NT2/D1 (cell line): ENCODE measurements at regions not wholly inside any gene's neighbourhood (a gene's known extent, or its start where the extent isn't known, plus 50 kb on each side); places are given as distances from the start of the nearest gene placed in this dataset.
"Not testable (repeated sequence)": the region's sequence is repeated elsewhere in the genome, so short reads cannot be mapped to it uniquely, and the experiment has no call there.

Source experiments
- DNase-seq: peaks from one replicate; pipeline ENCODE4 v3.0.0-alpha.2; 2011; ENCODE audit warnings: low read depth, low spot score
- H3K27me3 ChIP-seq: 2 replicates; pipeline ENCODE4 v1.6.0; 2011; ENCODE audit warnings: mild to moderate bottlenecking; ENCODE audit not compliant: insufficient read length, insufficient read depth
- H3K36me3 ChIP-seq: 2 replicates; pipeline ENCODE4 v1.6.1; 2011; ENCODE audit warnings: mild to moderate bottlenecking, low read length, mixed read lengths; ENCODE audit not compliant: insufficient read depth, insufficient read length
- H3K4me1 ChIP-seq: 2 replicates; pipeline ENCODE4 v1.5.1; 2011; ENCODE audit not compliant: insufficient read depth, insufficient read length
- H3K4me3 ChIP-seq: 2 replicates; pipeline ENCODE4 v1.5.1; 2011; ENCODE audit warnings: low read depth; ENCODE audit not compliant: insufficient read length
- H3K9ac ChIP-seq: 2 replicates; pipeline ENCODE4 v1.6.0; 2011; ENCODE audit warnings: low read depth; ENCODE audit not compliant: insufficient read length
- H3K9me3 ChIP-seq: 2 replicates; pipeline ENCODE4 v1.5.1; 2011; ENCODE audit warnings: mild to moderate bottlenecking, low read length; ENCODE audit not compliant: insufficient read depth

DNA sequence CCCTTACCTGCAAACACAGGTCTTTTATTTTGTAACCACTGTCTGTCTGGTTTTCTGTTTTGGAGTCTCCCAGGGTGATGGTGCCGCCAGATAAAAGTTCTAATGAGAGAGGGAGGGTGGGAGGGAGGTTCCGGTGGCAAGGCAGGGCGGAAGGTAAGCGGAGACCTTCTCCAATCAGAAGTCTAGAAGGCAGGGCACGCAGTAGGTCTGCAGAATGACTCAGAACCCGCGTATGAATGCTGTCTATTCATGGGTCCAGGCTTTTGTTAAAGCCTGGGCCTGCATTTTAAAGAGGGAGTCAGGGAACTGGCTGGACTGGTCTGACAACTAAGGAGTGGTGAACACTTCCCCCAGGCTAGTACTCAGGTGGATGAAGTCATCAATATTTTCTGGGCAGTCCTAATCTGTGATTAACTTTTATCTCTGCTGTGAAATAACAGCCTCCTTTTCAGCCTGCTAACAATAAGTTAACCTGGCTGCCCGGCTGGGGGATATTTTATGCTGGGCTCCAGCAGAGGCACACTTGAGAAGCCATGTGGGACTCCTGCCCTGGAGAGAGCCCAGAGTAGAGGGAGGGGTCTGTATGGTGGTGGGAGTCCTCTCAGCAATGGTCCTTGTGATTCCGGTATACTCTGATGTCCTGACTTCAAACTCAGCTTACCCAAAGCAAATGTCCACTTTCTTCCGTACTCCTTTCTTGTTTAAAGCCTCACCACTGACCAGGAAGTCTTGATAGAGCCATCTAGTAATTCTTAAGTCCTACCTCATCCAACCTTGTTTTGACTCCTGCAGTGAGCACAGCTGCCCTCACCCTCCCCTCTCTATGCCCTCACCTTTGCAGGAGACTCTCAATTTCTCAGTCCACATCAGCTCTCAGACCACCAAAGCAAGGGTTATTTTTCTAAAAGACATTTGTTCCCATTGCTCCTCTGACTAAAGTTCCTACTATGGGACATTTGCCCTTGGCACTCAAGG lies 85.3 kb upstream of the PLGLB2 start:
- not testable (repeated sequence) for H3K4me3 ChIP-seq, H3K9ac ChIP-seq

DNA sequence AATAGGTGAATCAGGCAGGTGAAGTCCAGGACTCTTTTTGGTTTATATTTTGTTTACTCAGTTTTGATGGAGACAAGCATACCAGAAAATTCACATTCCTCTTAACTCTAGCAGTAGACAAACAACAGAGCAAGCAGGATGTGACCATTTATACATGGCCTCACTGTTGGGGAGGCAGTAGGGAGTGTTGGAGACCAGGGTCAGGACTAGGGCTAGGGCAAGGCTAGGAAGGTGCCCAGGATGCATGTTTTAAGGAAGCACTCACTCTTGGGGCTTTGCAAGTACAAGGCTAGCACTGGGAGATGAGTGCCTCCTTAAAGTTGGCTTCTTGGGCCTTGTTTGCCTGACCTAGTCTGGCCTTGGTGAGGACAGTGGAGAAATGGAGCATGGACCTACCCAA lies 84.5 kb upstream of the PLGLB2 start:
- not testable (repeated sequence) for H3K27me3 ChIP-seq, H3K9me3 ChIP-seq, H3K36me3 ChIP-seq, DNase-seq, H3K9ac ChIP-seq, H3K4me3 ChIP-seq, H3K4me1 ChIP-seq

More for the DNA sequence above, 85.3 kb upstream of the PLGLB2 start:
- H3K9me3 ChIP-seq, H3K36me3 ChIP-seq, H3K4me1 ChIP-seq, H3K27me3 ChIP-seq, DNase-seq: not testable (repeated sequence)

DNA sequence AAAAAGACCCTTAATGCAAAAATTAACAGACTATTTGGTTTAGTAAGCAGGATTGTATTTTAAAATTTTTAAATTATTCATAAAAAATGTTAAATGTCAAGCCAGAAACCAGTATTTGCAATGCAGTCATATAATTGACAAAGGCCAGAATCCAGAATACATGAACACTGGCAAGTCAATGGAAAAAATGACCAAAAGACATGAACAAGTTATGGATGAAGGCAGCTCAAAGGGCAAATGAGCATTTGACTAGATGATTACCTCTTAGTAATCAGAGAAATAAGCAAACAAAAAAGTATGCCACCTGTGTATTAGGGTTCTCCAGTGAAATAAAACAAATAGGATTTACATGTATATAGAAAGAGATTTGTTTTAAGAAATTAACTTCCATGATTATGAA lies 80.9 kb upstream of the PLGLB2 start:
- H3K27me3 ChIP-seq, H3K4me1 ChIP-seq, H3K36me3 ChIP-seq, H3K4me3 ChIP-seq, DNase-seq, H3K9me3 ChIP-seq, H3K9ac ChIP-seq: not testable (repeated sequence)

DNA sequence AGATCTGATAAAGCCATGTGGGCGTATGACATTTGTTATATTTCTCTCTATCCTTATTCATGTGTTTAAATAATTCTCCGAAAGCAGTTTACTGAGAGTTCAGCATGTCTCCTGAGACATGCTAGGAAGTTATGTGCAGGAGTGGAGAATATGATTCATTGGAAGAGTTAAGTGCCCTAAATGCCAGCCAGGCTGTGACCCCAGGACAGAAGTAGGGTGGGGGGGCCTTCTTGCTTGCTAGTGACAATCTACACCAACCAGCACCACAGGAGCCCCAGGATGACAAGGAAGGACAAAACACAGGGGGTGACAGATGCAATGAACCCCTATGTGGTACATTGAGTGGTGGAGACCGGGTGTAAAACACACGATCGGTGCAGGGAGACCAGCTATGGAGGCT lies 79.5 kb upstream of the PLGLB2 start:
- H3K36me3 ChIP-seq, H3K27me3 ChIP-seq, DNase-seq, H3K9me3 ChIP-seq, H3K4me1 ChIP-seq, H3K4me3 ChIP-seq, H3K9ac ChIP-seq: not testable (repeated sequence)

DNA sequence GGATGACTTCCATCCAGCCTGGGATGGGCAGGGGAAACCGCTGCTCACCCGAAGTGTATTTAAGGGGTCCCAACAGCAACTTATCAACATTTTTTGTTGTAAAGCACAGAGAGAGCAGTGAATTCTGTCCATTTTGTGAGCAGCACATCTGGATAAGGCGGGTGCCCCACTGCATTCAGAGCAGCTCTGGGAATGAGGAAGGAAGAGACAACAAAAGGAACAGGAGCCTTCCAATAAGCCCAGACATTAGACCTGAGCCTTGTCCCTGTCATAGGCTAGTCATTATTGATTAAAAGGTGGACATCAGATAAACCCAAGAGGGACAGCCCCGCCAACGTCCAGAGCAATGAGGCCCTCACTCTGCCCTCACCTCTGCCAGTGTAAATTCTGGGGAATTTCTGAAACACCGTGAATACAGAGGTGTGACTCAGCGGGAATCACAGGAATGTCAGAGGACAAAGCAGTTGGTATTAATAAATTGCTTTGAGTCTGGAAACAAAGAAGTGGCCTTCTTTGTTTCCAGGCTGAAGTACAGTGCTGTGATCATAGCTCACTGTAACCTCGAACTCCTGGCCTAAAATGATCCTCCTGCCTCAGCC lies 78.2 kb upstream of the PLGLB2 start:
- H3K27me3 ChIP-seq, H3K9ac ChIP-seq, H3K36me3 ChIP-seq, H3K4me3 ChIP-seq, H3K9me3 ChIP-seq, DNase-seq, H3K4me1 ChIP-seq: not testable (repeated sequence)

DNA sequence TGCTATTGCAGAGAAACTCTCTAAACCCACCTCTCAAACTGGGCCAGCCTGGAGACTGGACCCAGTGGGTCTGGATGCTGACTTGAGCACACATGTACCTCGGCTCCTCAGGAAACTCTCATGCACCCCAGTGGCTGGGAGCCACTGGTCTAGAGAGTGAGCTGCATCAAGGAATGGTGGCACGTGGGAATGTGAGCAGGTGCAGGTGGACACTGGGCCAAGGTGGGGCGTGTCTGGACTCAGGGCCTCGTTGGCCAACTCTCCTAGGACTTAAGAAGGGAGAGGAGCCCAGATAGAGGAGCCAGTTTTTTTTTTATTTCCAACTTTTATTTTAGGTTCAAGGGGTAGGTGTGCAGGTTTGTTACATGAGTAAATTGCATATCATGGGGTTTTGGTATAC lies 75.5 kb upstream of the PLGLB2 start:
- H3K4me1 ChIP-seq, H3K9ac ChIP-seq, DNase-seq, H3K36me3 ChIP-seq, H3K4me3 ChIP-seq, H3K27me3 ChIP-seq, H3K9me3 ChIP-seq: not testable (repeated sequence)

DNA sequence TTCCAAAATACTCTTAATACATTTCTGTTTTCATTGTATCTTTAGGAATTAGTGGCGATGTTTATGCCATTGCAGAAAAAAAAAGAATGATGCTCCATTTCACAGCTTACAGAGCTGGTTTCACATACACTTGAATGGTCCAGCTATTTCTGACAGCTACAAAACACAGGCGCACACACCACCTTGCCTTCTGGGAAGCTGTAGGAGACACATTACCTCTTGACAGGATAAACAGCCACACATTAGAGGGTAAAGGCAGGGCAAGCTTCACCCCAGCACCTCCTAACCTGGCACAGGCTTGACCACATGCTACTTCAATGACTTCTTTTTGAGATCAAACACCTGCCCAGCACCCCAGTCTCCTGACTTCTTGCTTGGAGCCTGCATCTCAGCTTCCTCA lies 73.2 kb upstream of the PLGLB2 start:
- H3K4me1 ChIP-seq, DNase-seq, H3K4me3 ChIP-seq, H3K27me3 ChIP-seq, H3K9ac ChIP-seq, H3K36me3 ChIP-seq, H3K9me3 ChIP-seq: not testable (repeated sequence)

DNA sequence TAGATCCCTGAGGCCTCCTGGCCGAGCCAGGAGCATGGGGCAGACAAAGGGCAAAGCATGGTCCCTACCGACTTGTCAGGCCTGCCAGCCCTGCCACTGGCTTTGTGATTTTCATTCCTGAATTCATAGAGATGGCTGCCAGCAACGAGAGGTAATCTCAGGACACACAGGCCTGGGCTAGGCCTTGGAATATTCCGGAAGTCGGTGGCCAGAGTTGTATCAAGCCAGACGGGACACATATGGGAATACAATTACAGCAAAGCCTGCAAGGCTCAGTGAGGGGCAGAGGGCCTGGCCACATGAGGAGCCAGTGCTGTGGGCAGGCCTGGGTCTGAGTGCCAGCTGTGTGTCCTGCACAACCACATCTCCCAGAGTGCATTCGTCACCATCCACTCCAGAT lies 72.4 kb upstream of the PLGLB2 start:
- not testable (repeated sequence) for H3K9me3 ChIP-seq, H3K36me3 ChIP-seq, H3K4me1 ChIP-seq, H3K9ac ChIP-seq, H3K27me3 ChIP-seq, DNase-seq, H3K4me3 ChIP-seq

DNA sequence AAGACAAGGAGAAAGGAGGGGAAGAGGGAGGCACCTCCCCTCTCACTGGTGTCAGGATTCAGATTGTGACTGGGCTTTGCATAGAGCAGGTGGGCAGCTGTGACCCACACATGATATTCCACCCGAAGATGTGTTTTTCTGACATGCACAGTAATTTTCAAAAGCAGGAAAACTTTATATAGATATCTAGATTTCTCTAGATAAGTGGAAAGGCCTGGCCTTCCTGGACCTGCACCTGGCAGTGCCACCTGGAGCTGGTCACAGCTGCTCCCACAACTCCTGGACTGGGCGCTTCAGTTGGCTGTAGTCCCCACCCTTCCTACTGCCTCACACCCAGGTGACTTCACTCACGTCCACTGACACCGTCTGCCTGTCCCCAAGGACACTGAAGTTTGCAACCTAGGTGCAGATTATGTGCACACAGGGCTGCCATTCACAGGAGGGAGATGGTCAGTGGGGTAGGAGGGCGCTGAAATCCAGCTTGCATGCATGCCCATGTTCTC lies 70.4 kb upstream of the PLGLB2 start:
- H3K36me3 ChIP-seq, H3K4me1 ChIP-seq, H3K27me3 ChIP-seq, H3K9ac ChIP-seq, H3K9me3 ChIP-seq, DNase-seq, H3K4me3 ChIP-seq: not testable (repeated sequence)

DNA sequence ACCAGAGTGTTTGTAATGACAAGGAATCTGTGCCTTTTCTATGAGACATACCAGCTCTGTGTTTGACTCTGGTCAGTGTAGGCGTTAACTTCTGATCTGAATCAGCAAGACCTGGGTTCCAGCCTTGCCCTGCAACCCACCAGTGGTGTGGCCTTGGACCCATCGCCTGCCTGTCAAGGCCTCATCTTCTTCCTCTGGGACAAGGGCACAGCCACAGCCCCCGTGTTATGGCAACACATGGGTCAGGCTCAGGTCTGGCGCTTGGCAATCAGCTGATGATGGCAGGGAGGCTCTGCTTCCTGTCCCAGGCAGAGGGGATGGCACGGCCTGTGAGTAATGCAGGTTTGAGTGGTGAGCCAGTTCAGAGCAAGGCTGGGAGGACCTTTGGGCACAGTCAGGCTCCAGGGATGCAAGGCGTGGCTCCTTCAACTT lies 69.1 kb upstream of the PLGLB2 start:
- DNase-seq, H3K4me1 ChIP-seq, H3K4me3 ChIP-seq, H3K27me3 ChIP-seq, H3K36me3 ChIP-seq, H3K9ac ChIP-seq, H3K9me3 ChIP-seq: not testable (repeated sequence)

DNA sequence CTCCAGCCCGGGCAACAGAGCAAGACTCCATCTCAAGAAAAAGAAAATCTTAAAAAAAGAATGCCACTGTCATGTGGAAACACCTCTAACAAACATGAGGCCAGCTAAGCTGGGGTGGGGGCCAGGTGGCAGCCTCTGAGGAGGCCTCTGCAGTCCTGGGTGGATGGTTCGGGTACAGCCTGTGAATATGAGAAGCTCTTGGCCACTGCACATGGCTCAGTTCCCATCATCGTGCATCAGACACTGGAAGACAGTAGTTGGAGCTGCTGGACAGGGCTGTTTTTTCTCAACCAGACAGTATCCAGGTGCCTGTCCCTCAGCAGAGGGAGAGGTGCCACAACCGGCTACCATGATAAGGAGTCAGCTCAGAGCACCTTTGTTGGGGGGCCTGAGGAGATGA lies 67.9 kb upstream of the PLGLB2 start:
- H3K4me3 ChIP-seq, H3K9ac ChIP-seq, H3K4me1 ChIP-seq, H3K36me3 ChIP-seq, H3K9me3 ChIP-seq, H3K27me3 ChIP-seq, DNase-seq: not testable (repeated sequence)

DNA sequence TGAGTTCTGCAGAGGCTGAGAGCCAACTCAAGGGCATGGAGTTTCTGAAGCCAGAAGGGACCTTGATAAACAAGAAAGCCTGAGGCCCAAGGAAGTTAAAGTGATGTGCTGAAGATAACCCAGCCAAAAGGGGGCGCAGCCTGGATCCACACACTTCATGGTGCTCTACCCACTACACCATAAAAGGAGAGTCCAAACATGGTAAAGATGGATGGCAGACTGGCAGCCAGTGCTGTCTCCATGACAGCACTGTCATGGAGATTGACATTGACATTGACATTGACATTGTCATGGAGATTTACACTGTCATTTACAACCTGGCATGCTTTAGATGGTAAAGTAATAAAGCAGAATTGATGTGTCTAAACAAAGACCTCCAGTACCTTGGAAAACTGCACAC lies 67.2 kb upstream of the PLGLB2 start:
- not testable (repeated sequence) for H3K27me3 ChIP-seq

More for the DNA sequence above, 67.2 kb upstream of the PLGLB2 start:
- H3K9ac ChIP-seq, H3K4me1 ChIP-seq, H3K4me3 ChIP-seq, H3K36me3 ChIP-seq, H3K9me3 ChIP-seq, DNase-seq: not testable (repeated sequence)
